Spleen (tissue), 11 donors: ENCODE measurements at regions not wholly inside any gene's neighbourhood (a gene's known extent, or its start where the extent isn't known, plus 50 kb on each side); places are given as distances from the start of the nearest gene placed in this dataset.

Experiments
- DNase-seq: peaks from one replicate; pipeline ENCODE4 v3.0.0-alpha.2; 2020
- H3K27ac ChIP-seq, 8 donors: fragments of 200-600 bp; sonication (generic) in 7 of 8; 1 replicate in 4 of 8; 2 replicates in 4 of 8; pipeline versions ENCODE4 v1.5.0 to v1.8.0; 2016 to 2021; ENCODE audit warnings: inconsistent platforms in 4 of 8, mild to moderate bottlenecking in 4 of 8, moderate library complexity in 1 of 8
- H3K27me3 ChIP-seq, 7 donors: fragments of 200-600 bp; sonication (generic) in 6 of 7; replicated peaks in 1 of 7; 1 replicate in 4 of 7; 2 replicates in 3 of 7; pipeline versions ENCODE4 v1.5.0 to v1.8.0; 2016 to 2021; ENCODE audit warnings: inconsistent platforms in 3 of 7, mild to moderate bottlenecking in 1 of 7
- H3K36me3 ChIP-seq, 6 donors: fragments of 200-600 bp; sonication (generic) in 5 of 6; 1 replicate in 4 of 6; 2 replicates in 2 of 6; pipeline versions ENCODE4 v1.5.0 to v1.8.0; 2016 to 2021; ENCODE audit warnings: inconsistent platforms in 2 of 6
- H3K4me1 ChIP-seq, 6 donors: fragments of 200-600 bp; sonication (generic) in 5 of 6; 1 replicate in 3 of 6; 2 replicates in 3 of 6; pipeline versions ENCODE4 v1.5.0 to v1.8.0; 2016 to 2021; ENCODE audit warnings: inconsistent platforms in 3 of 6
- H3K4me3 ChIP-seq, 8 donors: fragments of 200-600 bp; sonication (generic) in 7 of 8; 1 replicate in 4 of 8; 2 replicates in 4 of 8; pipeline versions ENCODE4 v1.5.0 to v1.8.0; 2016 to 2021; ENCODE audit warnings: inconsistent platforms in 4 of 8, mild to moderate bottlenecking in 4 of 8, moderate library complexity in 2 of 8
- H3K9me3 ChIP-seq, 8 donors: fragments of 200-600 bp; sonication (generic) in 7 of 8; 1 replicate in 4 of 8; 2 replicates in 4 of 8; pipeline versions ENCODE4 v1.5.0 to v1.8.0; 2016 to 2021; ENCODE audit warnings: inconsistent platforms in 4 of 8
- CTCF ChIP-seq, 11 experiments: fragments of 200-600 bp in 7 of 11; fragments of 450-650 bp in 4 of 11; sonication (generic) in 4 of 11; IDR thresholded peaks in 8 of 11; conservative IDR thresholded peaks in 3 of 11; 1 replicate in 7 of 11; 2 replicates in 4 of 11; pipeline versions ENCODE4 v1.4.0 to v1.8.0; 2016 to 2021; ENCODE audit warnings: antibody characterized with exemption in 11 of 11, inconsistent platforms in 4 of 11, mild to moderate bottlenecking in 1 of 11
- POLR2A ChIP-seq, 3 donors: fragments of 450-650 bp; IDR thresholded peaks; one replicate each; pipeline ENCODE4 v1.5.1; 2017; ENCODE audit warnings: antibody characterized with exemption in 3 of 3, mild to moderate bottlenecking in 1 of 3
- POLR2AphosphoS5 ChIP-seq, 3 donors: sonication (generic); formaldehyde crosslinking; IDR thresholded peaks; one replicate each; pipeline ENCODE4 v1.5.1; 2017; ENCODE audit warnings: antibody characterized with exemption in 3 of 3
- WGBS, 5 donors: extraction: QIAGEN DNeasy Blood & Tissue Kit in 3 of 5; methylation state at CpG; one replicate each; pipeline versions ENCODE4 v1.1.5 to v1.1.7; 2013 to 2018; 5-methylcytosine and 5-hydroxymethylcytosine counted together
- intact Hi-C: fragments of 100-400 bp; cut with DNase I; formaldehyde crosslinking; loops from one replicate; pipeline ENCODE4 v1.15.0; 2023; ENCODE audit warnings: low total_unique reads
- donor health status: healthy with polysubstance abuse.
- donor health status: DM: no; HTN: no; CAD: no; lungs with moderate emphysema.
- donor health status: DM: no; HTN: no; CAD: no.
- donor health status: Bipolar disorder and iron deficiency.
- donor health status: healthy.
- donor health status: DM: no; HTN: no; CAD: no.
- donor health status: DM: yes; HTN: yes; CAD: no.

GRCh38 chr11:44381261-44381660, 71.3 kb upstream of the ALX4 start:
- intact Hi-C loops: no loop called here
- H3K9me3 ChIP-seq: peaks cover 0 to 12% (median 4%) of the 10 kb centered on the region in 8 donors
- no peaks in the 10 kb centered on the region for H3K4me1 ChIP-seq
- TF ChIP-seq POLR2A (IDR thresholded peaks at IDR 0.05): no peak
- no peak for DNase-seq
- H3K27me3 ChIP-seq: peaks cover 0 to 46% (median 0%) of the 10 kb centered on the region in 7 donors
- no peaks in the 10 kb centered on the region for H3K36me3 ChIP-seq
- H3K27ac ChIP-seq: no peak overlapping the region
- 72 to 90% (median 80%) methylated on average over 6 of the region's 6 CpGs for WGBS, 5 donors
- H3K4me3 ChIP-seq: no peak overlapping the region

- intact Hi-C loops: no loop called here
- no peaks in the 10 kb centered on the region for H3K4me1 ChIP-seq
- H3K9me3 ChIP-seq: peaks cover 0 to 12% (median 4%) of the 10 kb centered on the region in 8 donors
- no peak for DNase-seq
- H3K27me3 ChIP-seq: peaks cover 0 to 46% (median 0%) of the 10 kb centered on the region in 7 donors
- TF ChIP-seq CTCF (IDR thresholded peaks at IDR 0.05 in 8 of 11, conservative IDR thresholded peaks at IDR 0.05 in 3 of 11) (no peak), POLR2A (IDR thresholded peaks at IDR 0.05) (no peak), POLR2AphosphoS5 (IDR thresholded peaks at IDR 0.05) (no peak)
- no peaks in the 10 kb centered on the region for H3K36me3 ChIP-seq
- no peak overlapping the region for H3K4me3 ChIP-seq
- WGBS, 5 donors: 47 to 53% (median 48%) methylated on average over 6 of the region's 6 CpGs
- no peak overlapping the region for H3K27ac ChIP-seq
Measured at GRCh38 chr11:44382118-44382517, 72.2 kb upstream of the ALX4 start.

- TF ChIP-seq POLR2A (IDR thresholded peaks at IDR 0.05) (no peak), CTCF (IDR thresholded peaks at IDR 0.05 in 8 of 11, conservative IDR thresholded peaks at IDR 0.05 in 3 of 11) (no peak), POLR2AphosphoS5 (IDR thresholded peaks at IDR 0.05) (no peak)
- intact Hi-C loops: no loop called here
- no peak overlapping the region for H3K27ac ChIP-seq
- no peak for DNase-seq
- H3K9me3 ChIP-seq: peaks cover 0 to 6% (median under 1%) of the 10 kb centered on the region in 8 donors
- peaks cover 0 to 46% (median 0%) of the 10 kb centered on the region in 7 donors for H3K27me3 ChIP-seq
- no peaks in the 10 kb centered on the region for H3K36me3 ChIP-seq
- 76 to 89% (median 84%) methylated on average over 6 of the region's 6 CpGs for WGBS, 5 donors
- no peak overlapping the region for H3K4me3 ChIP-seq
- H3K4me1 ChIP-seq: no peaks in the 10 kb centered on the region
Measured at GRCh38 chr11:44382656-44383240, 72.8 kb upstream of the ALX4 start.

GRCh38 chr11:44383246-44383645, 73.3 kb upstream of the ALX4 start:
- 90 to 100% (median 96%) methylated on average over 1 of the region's 1 CpG for WGBS, 5 donors

More at GRCh38 chr11:44383246-44383645, 73.3 kb upstream of the ALX4 start:
- intact Hi-C loops: no loop called here
- peaks cover 0 to under 1% (median 0%) of the 10 kb centered on the region in 8 donors for H3K9me3 ChIP-seq
- no peak overlapping the region for H3K27ac ChIP-seq
- H3K36me3 ChIP-seq: no peaks in the 10 kb centered on the region
- H3K4me3 ChIP-seq: no peak overlapping the region
- TF ChIP-seq CTCF (IDR thresholded peaks at IDR 0.05 in 8 of 11, conservative IDR thresholded peaks at IDR 0.05 in 3 of 11) (no peak), POLR2AphosphoS5 (IDR thresholded peaks at IDR 0.05) (no peak), POLR2A (IDR thresholded peaks at IDR 0.05) (no peak)
- H3K4me1 ChIP-seq: no peaks in the 10 kb centered on the region
- peaks cover 0 to 46% (median 0%) of the 10 kb centered on the region in 7 donors for H3K27me3 ChIP-seq
- no peak for DNase-seq
